RPMI7951 (cell line): ENCODE measurements at regions not wholly inside any gene's neighbourhood (a gene's known extent, or its start where the extent isn't known, plus 50 kb on each side); places are given as distances from the start of the nearest gene placed in this dataset.
A peak's percentile ranks its signal among the peaks of the same experiment; 100 is the strongest.
"Not testable (repeated sequence)": the region's sequence is repeated elsewhere in the genome, so short reads cannot be mapped to it uniquely, and the experiment has no call there.

ENCODE experiments used
- DNase-seq: peaks from one replicate; pipeline ENCODE4 v3.0.0-alpha.2; 2012; ENCODE audit warnings: low read depth

DNA sequence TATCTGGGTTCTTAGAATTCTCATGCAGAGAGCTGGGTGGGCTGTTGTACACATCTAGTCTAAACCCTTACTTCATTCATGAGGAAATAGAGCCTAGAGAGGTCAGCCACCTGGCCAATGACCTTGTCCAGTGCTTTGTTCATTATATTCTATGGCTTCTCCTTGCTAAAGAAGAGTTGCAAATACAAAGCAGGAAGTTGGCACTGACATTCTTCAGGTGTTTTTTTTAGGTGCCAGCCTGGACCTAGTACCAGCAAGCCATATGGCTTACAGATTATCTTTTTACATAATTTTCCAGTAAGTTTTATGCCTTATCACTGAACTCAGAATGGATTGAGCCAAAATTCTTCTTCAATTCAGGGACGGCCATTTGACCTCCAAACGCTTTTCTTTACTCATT lies 54.7 kb upstream of the PGM2 start:
- no peak for DNase-seq

GRCh38 chr4:37770016-37770415 lies 56.5 kb upstream of the PGM2 start:
- DNase-seq, result no peak

GRCh38 chr4:37769391-37769989 lies 57.0 kb upstream of the PGM2 start:
- DNase-seq, result no peak

- DNase-seq, result peak; percentile 18
These were observed 58.9 kb upstream of the PGM2 start for GRCh38 chr4:37767546-37767945.

DNA sequence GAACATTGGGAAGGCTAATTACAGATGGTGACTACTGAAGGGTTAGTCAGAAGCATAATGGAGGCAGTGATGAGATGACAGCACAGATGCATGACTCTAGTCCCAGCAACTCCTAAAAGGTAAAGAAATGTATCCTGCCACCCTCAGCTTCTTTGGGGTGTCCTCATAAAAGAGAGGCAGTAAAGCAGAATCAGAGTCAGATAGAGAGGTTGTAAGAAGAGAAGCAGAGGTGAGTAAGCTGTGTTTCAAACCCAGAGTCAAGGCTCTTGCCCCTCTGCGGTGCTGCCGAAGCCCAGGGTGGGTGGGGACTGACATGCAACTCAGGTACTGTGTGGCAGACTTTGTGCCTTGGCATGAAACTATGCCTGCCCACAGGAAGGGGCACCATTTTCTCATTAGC lies 59.5 kb upstream of the PGM2 start:
- DNase-seq, result no peak

DNA sequence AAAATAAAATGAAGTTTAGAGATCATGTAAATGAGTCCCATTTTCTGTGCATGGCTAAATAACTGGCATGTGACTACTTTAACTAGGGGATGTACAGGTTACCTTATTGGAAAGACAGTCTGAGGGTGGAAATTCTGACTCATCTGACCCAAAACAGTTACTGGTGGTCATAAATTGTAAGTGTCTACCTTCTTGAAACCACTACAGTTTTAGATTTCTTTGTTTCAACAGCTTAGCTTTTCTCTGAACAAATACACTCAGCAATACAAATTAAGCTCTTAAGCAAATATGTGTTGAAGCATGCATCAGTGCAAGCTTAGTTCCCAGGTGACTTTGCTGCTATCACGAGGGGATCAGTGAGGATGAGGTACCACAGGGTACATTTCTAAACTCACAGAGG lies 60.7 kb upstream of the PGM2 start:
- no peak for DNase-seq

- DNase-seq, result no peak
These were observed 62.7 kb upstream of the PGM2 start for GRCh38 chr4:37763831-37764230.

- no peak for DNase-seq
These were observed 63.5 kb upstream of the PGM2 start for GRCh38 chr4:37762991-37763368.

DNA sequence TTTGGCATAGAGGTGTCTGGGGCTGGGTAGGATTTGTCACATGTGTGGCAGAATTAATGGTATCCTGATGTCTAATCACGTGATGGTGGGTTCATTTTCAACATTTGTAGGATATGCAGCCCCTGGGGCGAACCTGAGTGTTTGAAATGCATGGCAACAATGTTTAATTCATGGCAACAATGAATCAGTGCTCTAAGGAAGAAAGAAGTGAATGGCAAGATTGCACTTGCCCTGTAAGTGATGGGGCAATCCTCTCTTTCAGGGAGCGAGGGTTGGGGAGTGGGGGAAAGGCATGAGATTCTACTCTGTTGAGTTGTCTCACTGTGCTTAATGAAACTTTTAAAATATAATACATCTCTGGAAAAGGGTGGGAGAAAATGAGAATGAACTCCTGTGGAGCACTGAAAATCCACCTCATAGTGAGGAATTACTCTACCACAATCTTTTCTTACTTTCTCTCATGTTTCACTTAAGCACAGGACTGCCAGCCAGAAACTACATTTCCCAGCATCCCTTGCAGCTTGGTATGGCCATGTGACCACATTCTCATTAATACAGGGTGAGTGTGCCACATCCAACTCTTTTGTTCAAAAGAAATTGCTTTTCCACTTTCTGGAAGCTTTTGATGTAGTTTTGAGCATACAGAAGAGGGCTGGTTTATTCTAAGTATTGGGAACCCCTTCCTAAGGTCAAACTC lies 64.0 kb upstream of the PGM2 start:
- peak; percentile 26 for DNase-seq

- DNase-seq, result no peak
These were observed 65.6 kb upstream of the PGM2 start for GRCh38 chr4:37760840-37761239.

- no peak for DNase-seq
These were observed 66.7 kb upstream of the PGM2 start for GRCh38 chr4:37759833-37760232.

DNA sequence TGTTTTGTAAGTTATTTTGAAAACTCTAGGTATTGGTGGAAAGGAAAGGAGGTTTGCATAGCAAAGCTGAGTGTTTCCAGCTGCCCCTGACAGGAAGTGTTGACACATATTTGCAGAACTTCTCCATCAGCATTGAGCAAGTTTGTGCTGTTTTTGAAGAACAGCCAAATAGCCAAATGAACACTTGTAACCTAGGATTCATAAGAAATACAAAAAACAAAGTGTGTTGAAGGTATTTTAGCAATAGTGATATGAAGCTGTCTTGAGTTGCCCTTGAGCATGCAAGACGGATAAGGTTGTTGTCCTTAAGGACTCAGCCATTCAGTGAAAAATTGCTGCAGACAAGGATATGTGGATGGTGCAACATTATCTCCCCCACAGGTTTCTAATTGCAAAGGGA lies 68.3 kb upstream of the PGM2 start:
- no peak for DNase-seq

DNA sequence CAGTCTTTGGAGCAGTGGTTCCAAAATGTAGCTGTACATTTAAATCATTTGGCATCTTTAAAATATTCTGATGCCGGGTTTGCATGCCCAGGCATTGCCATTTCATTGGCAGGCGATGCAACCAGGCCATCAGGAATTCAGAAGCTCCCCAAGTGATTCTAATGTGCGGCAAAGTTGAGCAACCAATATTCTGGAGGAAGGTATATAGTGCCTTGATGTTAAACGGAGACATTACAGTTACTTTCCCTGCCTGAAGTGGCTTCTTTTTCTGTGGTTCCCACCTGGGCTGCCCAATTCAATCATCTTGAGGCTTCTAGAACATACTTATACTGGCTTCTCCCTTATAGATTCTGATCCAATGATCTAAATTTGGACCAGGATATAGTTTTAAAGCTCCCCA lies 68.7 kb upstream of the PGM2 start:
- DNase-seq, result no peak

GRCh38 chr4:37757121-37757520 lies 69.4 kb upstream of the PGM2 start:
- DNase-seq, result no peak

GRCh38 chr4:37754410-37755185 lies 68.4 kb upstream of the RELL1 start:
- no peak for DNase-seq

DNA sequence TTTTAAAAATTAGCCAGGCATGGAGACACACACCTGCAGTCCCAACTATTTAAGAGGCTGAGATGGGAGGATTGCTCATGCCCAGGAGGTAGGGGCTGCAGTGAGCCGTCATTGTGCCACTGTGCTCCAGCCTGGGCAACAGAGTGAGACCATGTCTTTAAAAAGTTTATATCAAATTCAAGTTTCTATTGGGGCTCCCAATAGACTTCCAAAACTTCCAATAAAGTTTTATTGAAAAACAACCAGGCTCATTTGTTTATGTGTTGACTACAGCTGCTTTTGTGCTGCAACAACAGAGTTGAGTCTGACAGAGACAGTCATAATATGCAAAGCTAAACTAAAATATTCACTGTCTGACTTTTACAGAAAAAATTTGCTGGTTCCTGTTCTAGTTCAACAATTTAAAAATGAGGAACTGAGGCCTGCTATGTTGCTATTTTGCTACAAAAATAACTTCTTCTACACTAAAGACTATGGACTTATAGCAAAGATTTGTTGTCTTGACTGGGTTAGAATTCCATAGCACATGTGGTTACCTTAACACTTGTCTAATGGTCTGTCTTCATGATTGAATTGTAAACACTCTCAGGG lies 63.3 kb upstream of the RELL1 start:
- no peak for DNase-seq

DNA sequence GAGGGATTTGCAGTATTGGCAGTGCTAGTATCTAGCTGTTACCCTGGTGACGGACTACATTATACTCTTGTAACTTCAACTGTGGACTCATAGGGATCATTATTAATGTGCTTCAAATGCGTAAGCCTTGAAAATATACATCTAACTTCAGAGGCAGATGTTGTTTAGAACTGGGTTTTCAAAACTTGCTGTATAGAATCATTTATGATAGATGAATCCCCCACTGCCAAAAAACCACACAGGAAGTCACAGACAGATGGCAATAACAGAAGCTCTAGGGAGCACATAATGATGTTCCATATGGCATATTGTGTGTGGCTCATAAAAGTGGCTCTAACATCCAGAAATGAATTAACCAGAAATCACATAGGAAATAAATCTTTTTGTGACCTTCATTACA lies 62.3 kb upstream of the RELL1 start:
- DNase-seq, result no peak

DNA sequence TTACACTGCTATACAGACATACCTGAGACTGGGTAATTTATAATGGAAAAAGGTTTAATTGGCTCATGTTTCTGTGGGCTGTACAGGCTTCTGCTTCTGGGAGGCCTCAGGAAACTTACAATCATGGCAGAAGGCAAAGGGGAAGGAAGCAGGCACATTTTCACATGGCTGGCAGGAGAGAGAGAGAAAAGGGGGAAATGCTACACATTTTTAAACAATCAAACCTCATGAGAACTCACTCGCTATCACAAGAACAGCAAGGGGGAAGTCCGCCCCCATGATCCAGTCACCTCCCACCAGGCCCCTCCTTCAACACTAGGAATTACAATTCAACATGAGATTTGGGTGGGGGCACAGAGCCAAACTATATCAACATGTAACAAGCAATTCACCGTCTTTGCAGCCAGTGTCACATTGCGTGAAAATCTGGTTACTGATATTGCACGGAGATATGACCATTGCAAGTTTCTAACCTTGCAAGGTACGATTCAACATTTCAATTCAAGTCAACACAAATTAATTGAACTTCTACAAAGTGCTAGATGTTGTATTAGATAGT lies 61.7 kb upstream of the RELL1 start:
- DNase-seq, result no peak

- DNase-seq, result not testable (repeated sequence)
These were observed 60.7 kb upstream of the RELL1 start for GRCh38 chr4:37746852-37747251.

DNA sequence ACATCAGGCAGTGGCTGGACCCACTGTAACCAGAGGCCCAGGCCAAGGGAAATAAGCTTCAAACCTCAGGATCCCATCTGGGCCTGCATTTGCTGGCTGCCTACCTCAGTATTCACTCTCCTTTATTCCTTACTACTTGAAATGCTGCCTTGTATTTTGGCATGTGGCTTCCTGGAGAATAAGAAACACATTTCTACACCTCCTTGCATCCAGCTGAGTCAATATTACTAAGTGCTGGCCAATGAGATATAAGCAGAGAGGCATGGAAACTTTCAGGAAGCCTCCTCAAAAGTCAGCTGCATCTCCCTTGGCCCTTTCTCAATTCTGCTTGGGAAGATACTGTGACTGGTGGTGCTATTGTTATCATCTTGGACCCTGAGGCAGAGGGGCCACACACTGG lies 59.8 kb upstream of the RELL1 start:
- DNase-seq, result no peak

DNA sequence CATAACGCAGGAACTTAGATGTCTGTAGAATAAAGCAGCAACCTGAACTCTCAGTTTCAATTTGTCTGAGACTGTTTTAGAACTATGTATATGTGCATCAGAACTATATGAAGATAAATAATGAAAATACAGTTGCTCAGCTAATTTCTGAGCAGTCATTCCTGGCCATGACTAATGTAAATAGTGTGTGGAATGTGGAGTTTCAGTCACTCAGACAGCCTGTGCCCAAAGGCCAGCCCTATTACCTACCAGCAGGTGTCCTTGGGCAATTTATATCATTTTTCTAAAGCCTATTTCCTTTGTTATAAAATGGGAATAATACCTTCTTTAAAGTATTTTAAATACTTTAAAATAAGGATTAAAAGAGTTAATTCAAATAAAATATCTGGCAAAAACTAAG lies 56.0 kb upstream of the RELL1 start:
- no peak for DNase-seq

GRCh38 chr4:37741564-37741963 lies 55.4 kb upstream of the RELL1 start:
- no peak for DNase-seq

DNA sequence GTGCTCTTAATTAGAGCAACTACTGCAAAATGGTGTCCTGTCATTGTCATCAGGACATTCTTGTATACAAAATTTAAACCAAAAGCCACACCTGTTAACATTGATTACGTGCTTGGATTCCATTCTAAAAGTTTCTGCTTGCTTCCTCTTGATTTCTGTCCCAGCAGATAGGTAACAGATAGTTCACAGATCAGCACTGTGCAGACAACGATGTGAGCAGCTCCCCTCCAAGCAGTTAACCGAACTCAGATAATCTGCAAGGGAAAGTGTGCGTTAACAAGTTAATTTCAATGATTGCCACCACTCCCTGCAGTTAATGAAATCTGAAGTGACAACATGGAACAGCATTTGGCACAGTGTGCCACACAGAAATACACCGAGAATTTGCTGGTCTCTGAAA lies 54.4 kb upstream of the RELL1 start:
- no peak for DNase-seq
